OCI-LY7 (cell line): ENCODE measurements at regions not wholly inside any gene's neighbourhood (a gene's known extent, or its start where the extent isn't known, plus 50 kb on each side); places are given as distances from the start of the nearest gene placed in this dataset.

Experiments used
- BruUV-seq: library from RNA; stranded (reverse); fragments of 400-500 nt; replicated peaks from 2 replicates; lab custom pipeline; 2021; lab: Mats Ljungman, UMichigan
- CTCF ChIA-PET: fragments of 300-600 bp; sonication (Branson Sonifier 250); formaldehyde crosslinking; loops from one replicate; lab custom pipeline; 2022; ENCODE audit warnings: antibody characterized with exemption; ENCODE audit not compliant: unreplicated experiment; lab: Charles Lee
- POLR2A ChIA-PET: fragments of 300-600 bp; sonication (Branson Sonifier 250); formaldehyde crosslinking; loops from one replicate; lab custom pipeline; 2022; ENCODE audit warnings: antibody characterized with exemption; lab: Charles Lee
- DNase-seq: peaks from one replicate; pipeline ENCODE4 v3.0.0-alpha.2; 2015; ENCODE audit warnings: low spot score
- H2AFZ ChIP-seq: fragments of 200-600 bp; sonication (generic), shearing (Covaris generic); 2 replicates; pipeline ENCODE4 v1.6.1; 2014; ENCODE audit warnings: mild to moderate bottlenecking, antibody characterized with exemption, low read length, moderate library complexity
- H3K27ac ChIP-seq: fragments of 200-600 bp; sonication (generic); 2 replicates; pipeline ENCODE4 v1.5.1; 2014; ENCODE audit warnings: mixed run types, low read depth, mild to moderate bottlenecking, moderate library complexity, low read length, inconsistent platforms; ENCODE audit not compliant: poor library complexity, severe bottlenecking
- H3K36me3 ChIP-seq: fragments of 200-600 bp; sonication (generic); 2 replicates; pipeline ENCODE4 v1.6.1; 2014; ENCODE audit warnings: mild to moderate bottlenecking, antibody characterized with exemption, low read length, moderate library complexity, mixed read lengths; ENCODE audit not compliant: insufficient read depth
- H3K4me1 ChIP-seq: fragments of 200-600 bp; sonication (generic); 2 replicates; pipeline ENCODE4 v1.5.1; 2014; ENCODE audit warnings: mild to moderate bottlenecking, low read length; ENCODE audit not compliant: insufficient read depth, poor library complexity, severe bottlenecking
- H3K4me2 ChIP-seq: fragments of 200-600 bp; sonication (generic); 2 replicates; pipeline ENCODE4 v1.6.1; 2014; ENCODE audit warnings: mild to moderate bottlenecking, low read length
- H3K4me3 ChIP-seq: fragments of 200-600 bp; sonication (generic); 2 replicates; pipeline ENCODE4 v1.5.1; 2014; ENCODE audit warnings: mild to moderate bottlenecking, low read depth, low read length; ENCODE audit not compliant: poor library complexity, severe bottlenecking
- H3K79me2 ChIP-seq: fragments of 200-600 bp; sonication (generic); 2 replicates; pipeline ENCODE4 v1.6.1; 2016; ENCODE audit warnings: low read depth, mild to moderate bottlenecking, low read length, moderate library complexity, mixed read lengths; ENCODE audit not compliant: insufficient read depth
- H3K9me2 ChIP-seq: fragments of 200-600 bp; sonication (generic); 2 replicates; pipeline ENCODE4 v1.6.1; 2016; ENCODE audit warnings: mild to moderate bottlenecking, low read length, mixed read lengths; ENCODE audit not compliant: insufficient read depth
- H3K9me3 ChIP-seq: fragments of 200-600 bp; sonication (generic); 2 replicates; pipeline ENCODE4 v1.6.1; 2014; ENCODE audit warnings: mild to moderate bottlenecking, mixed run types, low read length, mixed read lengths
- H4K20me1 ChIP-seq: fragments of 200-600 bp; sonication (generic); 2 replicates; pipeline ENCODE4 v1.6.1; 2014; ENCODE audit warnings: mild to moderate bottlenecking, antibody characterized with exemption, low read length, moderate library complexity, mixed read lengths; ENCODE audit not compliant: insufficient read depth
- CTCF ChIP-seq: fragments of 200-600 bp; sonication (generic); conservative IDR thresholded peaks from 2 replicates; pipeline ENCODE4 v1.5.1; 2014; ENCODE audit warnings: mild to moderate bottlenecking, antibody characterized with exemption, low read length, moderate library complexity, mixed read lengths
- EZH2phosphoT487 ChIP-seq: fragments of 200-600 bp; sonication (generic); IDR thresholded peaks from 2 replicates; pipeline ENCODE4 v1.6.1; 2018; ENCODE audit warnings: low read depth, borderline replicate concordance, mild to moderate bottlenecking, mixed run types, antibody characterized with exemption, low read length, moderate library complexity, mixed read lengths
- intact Hi-C: fragments of 100-400 bp; cut with micrococcal nuclease; formaldehyde crosslinking; loops from one replicate; pipeline ENCODE4 v1.10.0; 2022; ENCODE audit not compliant: unreplicated experiment

DNA sequence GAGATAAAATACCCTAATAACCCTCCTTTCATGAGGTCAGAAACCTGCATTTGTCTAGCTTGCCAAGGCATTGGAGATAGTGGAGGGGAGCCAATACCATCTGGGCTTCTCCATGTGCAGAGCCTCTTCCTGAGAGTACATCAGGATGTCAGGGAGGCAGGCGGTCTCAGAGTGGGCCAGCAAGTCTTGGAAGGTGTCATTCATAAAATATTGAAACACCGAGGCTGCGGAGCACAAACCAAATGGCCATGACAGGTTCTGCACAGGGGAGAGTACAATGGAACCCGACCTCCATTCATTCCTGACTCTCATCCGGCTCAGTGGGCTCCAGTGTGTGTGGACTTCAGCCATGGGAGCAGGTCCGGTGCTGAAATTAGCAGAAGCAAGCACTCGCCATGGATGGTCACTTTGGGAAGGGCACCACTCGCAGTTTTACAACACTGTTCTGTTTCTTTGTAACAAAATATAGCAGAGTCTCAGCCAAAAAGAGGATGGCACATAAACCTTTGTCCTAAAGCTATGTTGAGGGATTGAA, 446.6 kb downstream of the SIPA1L2 start:
- no peak for TF ChIP-seq CTCF
- TF ChIP-seq EZH2phosphoT487, result no peak
- Histone ChIP-seq H3K27ac (no peak overlapping the region), H4K20me1 (no peaks in the 10 kb centered on the region), H3K4me2 (no peak overlapping the region), H3K9me3 (no peaks in the 10 kb centered on the region), H2AFZ (no peak overlapping the region), H3K36me3 (no peaks in the 10 kb centered on the region), H3K79me2 (no peaks in the 10 kb centered on the region), H3K9me2 (no peaks in the 10 kb centered on the region), H3K4me3 (no peak overlapping the region), H3K4me1 (no peaks in the 10 kb centered on the region)
- CTCF ChIA-PET, result no interaction called here
- POLR2A ChIA-PET, result interaction anchor here (0.6 kb wide), 1 partner anchor 193 kb away, joined by 3 read pairs; no protein-coding TSS in a partner anchor
- no TSS peak for BruUV-seq
- no peak for DNase-seq
- intact Hi-C loops, result no loop called here

DNA sequence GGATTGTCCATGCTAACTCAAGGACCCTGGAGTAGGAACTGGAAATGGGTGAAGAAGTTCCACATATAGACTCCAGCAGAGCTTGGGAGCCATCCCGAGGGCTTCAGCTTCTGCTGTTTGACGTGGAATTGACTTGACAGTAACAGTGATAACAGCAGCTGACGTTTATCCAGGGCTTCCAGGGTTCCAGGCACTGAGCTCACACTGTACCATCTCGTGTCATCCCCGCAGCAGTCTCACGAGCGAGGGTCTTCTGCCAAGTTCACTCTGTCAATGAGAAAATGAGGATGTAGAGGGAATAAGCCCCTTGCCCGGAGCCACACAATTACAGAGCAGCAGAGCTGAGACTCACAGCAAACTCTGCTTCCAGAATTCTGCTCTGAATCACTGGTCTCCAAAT, 447.7 kb downstream of the SIPA1L2 start:
- H4K20me1 ChIP-seq, result no peaks in the 10 kb centered on the region

More for the DNA sequence above, 447.7 kb downstream of the SIPA1L2 start:
- Histone ChIP-seq H3K27ac (no peak overlapping the region), H3K36me3 (no peaks in the 10 kb centered on the region), H3K79me2 (no peaks in the 10 kb centered on the region), H2AFZ (no peak overlapping the region), H3K9me2 (no peaks in the 10 kb centered on the region), H3K4me2 (no peak overlapping the region), H3K4me3 (no peak overlapping the region), H3K4me1 (no peaks in the 10 kb centered on the region), H3K9me3 (no peaks in the 10 kb centered on the region)
- TF ChIP-seq EZH2phosphoT487, result no peak
- no peak for TF ChIP-seq CTCF
- DNase-seq, result no peak
- ChIA-PET CTCF (no interaction called here), POLR2A (no interaction called here)
- BruUV-seq, result no TSS peak
- intact Hi-C loops, result no loop called here
